SK-N-SH treated with all-trans-retinoic acid at 6 μM for 48 hours (cell line): ENCODE measurements at regions not wholly inside any gene's neighbourhood (a gene's known extent, or its start where the extent isn't known, plus 50 kb on each side); places are given as distances from the start of the nearest gene placed in this dataset.

Experiments used
- BACH2 ChIP-seq: fragments of 250-450 bp; sonication (Bioruptor Pico); IDR thresholded peaks from 2 replicates; pipeline ENCODE4 v1.9.0; 2021; ENCODE audit warnings: mild to moderate bottlenecking, borderline replicate concordance
- CSRNP3 ChIP-seq: fragments of 250-450 bp; sonication (Bioruptor Pico); IDR thresholded peaks from 2 replicates; pipeline ENCODE4 v1.5.1; 2021; ENCODE audit warnings: mild to moderate bottlenecking, moderate library complexity
- GLIS3 ChIP-seq: fragments of 250-450 bp; sonication (Bioruptor Pico); IDR thresholded peaks from 2 replicates; pipeline ENCODE4 v1.5.0; 2020; ENCODE audit warnings: mild to moderate bottlenecking, moderate library complexity
- PATZ1 ChIP-seq: fragments of 250-450 bp; sonication (Bioruptor Pico); IDR thresholded peaks from 2 replicates; pipeline ENCODE4 v1.8.0; 2020; ENCODE audit warnings: mild to moderate bottlenecking, moderate library complexity, borderline replicate concordance
- POU6F1 ChIP-seq: fragments of 250-450 bp; sonication (Bioruptor Pico); IDR thresholded peaks from 2 replicates; pipeline ENCODE4 v1.8.0; 2021; ENCODE audit warnings: low read depth, mild to moderate bottlenecking, moderate library complexity, borderline replicate concordance

DNA sequence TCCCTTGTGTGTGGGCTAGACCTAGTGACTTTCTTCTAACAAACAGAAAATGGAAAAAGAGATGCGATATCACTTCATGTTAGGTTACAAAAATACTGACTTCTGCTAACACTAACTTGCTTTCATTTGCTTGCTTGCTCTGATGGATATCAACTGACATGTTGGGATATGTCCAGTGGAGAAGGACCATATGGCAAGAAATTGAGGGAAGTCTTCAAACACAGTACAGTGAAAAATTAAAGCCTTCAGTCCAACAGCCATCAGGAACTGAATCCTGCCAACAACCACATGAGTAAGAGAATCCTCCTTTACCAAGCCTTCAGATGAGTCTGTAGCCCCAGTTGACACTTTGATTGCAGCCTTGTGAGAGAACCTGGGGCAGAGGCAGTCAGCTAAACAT lies 143.9 kb downstream of the MAIP1 start:
- TF ChIP-seq CSRNP3: no peak
- no peak for TF ChIP-seq PATZ1 (CRISPR knock-in tag)
- no peak for TF ChIP-seq BACH2 (CRISPR knock-in tag)
- no peak for TF ChIP-seq GLIS3 (CRISPR knock-in tag)
- TF ChIP-seq POU6F1: no peak
